Astrocyte (in vitro differentiated cells and primary cell): ENCODE measurements at regions not wholly inside any gene's neighbourhood (a gene's known extent, or its start where the extent isn't known, plus 50 kb on each side); places are given as distances from the start of the nearest gene placed in this dataset.
A peak's percentile ranks its signal among the peaks of the same experiment; 100 is the strongest.

Source experiments
- DNase-seq: peaks from one replicate; pipeline ENCODE4 v3.0.0-alpha.2; 2010; ENCODE audit warnings: low read depth
- FAIRE-seq: peaks from 2 replicates; lab custom pipeline; 2011; peaks lifted over from hg19 to GRCh38; lab: Jason Lieb, UNC
- H2AFZ ChIP-seq: 2 replicates; pipeline ENCODE4 v1.6.0; 2012; ENCODE audit warnings: low read depth, low read length, inconsistent platforms
- H3K27ac ChIP-seq: 2 replicates; pipeline ENCODE4 v1.5.1; 2011; ENCODE audit warnings: low read depth, low read length, inconsistent platforms
- H3K27me3 ChIP-seq: 2 replicates; pipeline ENCODE4 v1.6.0; 2011; ENCODE audit warnings: low read length, inconsistent platforms; ENCODE audit not compliant: insufficient read depth
- H3K36me3 ChIP-seq: 2 replicates; pipeline ENCODE4 v1.5.1; 2011; ENCODE audit warnings: low read length, inconsistent platforms; ENCODE audit not compliant: insufficient read depth
- H3K4me1 ChIP-seq: 2 replicates; pipeline ENCODE4 v1.5.1; 2011; ENCODE audit warnings: low read length, inconsistent platforms; ENCODE audit not compliant: insufficient read depth
- H3K4me2 ChIP-seq: 2 replicates; pipeline ENCODE4 v1.6.0; 2012; ENCODE audit warnings: low read length, inconsistent platforms
- H3K4me3 ChIP-seq: 2 replicates; pipeline ENCODE4 v1.5.1; 2011; ENCODE audit warnings: low read depth, mild to moderate bottlenecking, low read length, inconsistent platforms; ENCODE audit not compliant: insufficient read depth
- H3K79me2 ChIP-seq: 2 replicates; pipeline ENCODE4 v1.6.0; 2012; ENCODE audit warnings: mild to moderate bottlenecking, low read length, inconsistent platforms; ENCODE audit not compliant: insufficient read depth
- H3K9ac ChIP-seq: 2 replicates; pipeline ENCODE4 v1.6.0; 2012; ENCODE audit warnings: mild to moderate bottlenecking, low read length, inconsistent platforms
- H3K9me3 ChIP-seq: 2 replicates; pipeline ENCODE4 v1.5.1; 2012; ENCODE audit warnings: low read depth, mild to moderate bottlenecking, low read length, inconsistent platforms; ENCODE audit not compliant: insufficient read depth
- H4K20me1 ChIP-seq: 2 replicates; pipeline ENCODE4 v1.6.0; 2012; ENCODE audit warnings: low read length, inconsistent platforms; ENCODE audit not compliant: insufficient read depth
- H3K27ac Mint-ChIP-seq: one replicate; pipeline ENCODE4 v1.8.0; 2021; ENCODE audit warnings: mild to moderate bottlenecking, mixed read lengths; ENCODE audit not compliant: unreplicated experiment
- H3K27me3 Mint-ChIP-seq: one replicate; pipeline ENCODE4 v1.8.0; 2021; ENCODE audit warnings: low read depth, mixed read lengths; ENCODE audit not compliant: unreplicated experiment
- H3K36me3 Mint-ChIP-seq: one replicate; pipeline ENCODE4 v1.8.0; 2021; ENCODE audit warnings: low read depth, mixed read lengths; ENCODE audit not compliant: unreplicated experiment
- H3K4me1 Mint-ChIP-seq: one replicate; pipeline ENCODE4 v1.8.0; 2021; ENCODE audit warnings: low read depth, mixed read lengths; ENCODE audit not compliant: unreplicated experiment
- H3K4me3 Mint-ChIP-seq: one replicate; pipeline ENCODE4 v1.8.0; 2021; ENCODE audit warnings: mild to moderate bottlenecking, moderate library complexity, mixed read lengths; ENCODE audit not compliant: unreplicated experiment
- H3K9me3 Mint-ChIP-seq: one replicate; pipeline ENCODE4 v1.8.0; 2021; ENCODE audit warnings: mild to moderate bottlenecking, mixed read lengths; ENCODE audit not compliant: unreplicated experiment
- EZH2 ChIP-seq: IDR thresholded peaks from 2 replicates; pipeline ENCODE4 v1.6.1; 2012; ENCODE audit warnings: mild to moderate bottlenecking, low read length, inconsistent platforms; ENCODE audit not compliant: insufficient read depth
- TF ChIP-seq, protein P1 (sequence below): IDR thresholded peaks from 2 replicates; pipeline ENCODE4 v1.5.1; 2011; ENCODE audit warnings: low read depth, mild to moderate bottlenecking, inconsistent platforms, low read length, moderate library complexity; ENCODE audit not compliant: insufficient read depth

DNA sequence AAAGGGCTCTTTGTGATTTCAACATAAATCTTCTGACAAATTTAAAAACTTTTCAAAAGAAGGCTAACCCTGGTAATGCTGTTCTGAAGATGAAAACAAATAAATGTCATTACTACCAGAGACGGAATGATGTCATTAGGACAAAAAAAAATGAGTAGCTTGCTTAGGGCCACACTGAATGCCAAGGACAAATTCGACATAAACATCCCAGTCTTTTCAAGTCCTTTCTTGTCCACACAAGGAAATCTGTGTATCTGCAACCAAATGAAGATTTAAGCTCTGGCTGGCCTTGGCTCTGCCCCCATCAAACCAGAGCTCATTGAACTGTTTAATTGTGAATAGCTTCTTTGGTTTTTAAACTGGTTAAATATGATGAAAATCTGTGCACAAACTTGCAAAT lies 592.7 kb downstream of the TLE1 start:
- Histone ChIP-seq H3K27ac (no peak overlapping the region), H3K4me2 (no peak overlapping the region), H3K4me3 (no peak overlapping the region), H3K4me1 (no peaks in the 10 kb centered on the region), H3K36me3 (no peaks in the 10 kb centered on the region), H3K27me3 (no peaks in the 10 kb centered on the region), H4K20me1 (no peaks in the 10 kb centered on the region), H3K9me3 (no peaks in the 10 kb centered on the region), H3K9ac (no peak overlapping the region), H2AFZ (no peak overlapping the region), H3K79me2 (no peaks in the 10 kb centered on the region)
- no peaks in the 10 kb centered on the region for H3K36me3 Mint-ChIP-seq
- H3K4me1 Mint-ChIP-seq, result no peaks in the 10 kb centered on the region
- TF ChIP-seq, protein P1, sequence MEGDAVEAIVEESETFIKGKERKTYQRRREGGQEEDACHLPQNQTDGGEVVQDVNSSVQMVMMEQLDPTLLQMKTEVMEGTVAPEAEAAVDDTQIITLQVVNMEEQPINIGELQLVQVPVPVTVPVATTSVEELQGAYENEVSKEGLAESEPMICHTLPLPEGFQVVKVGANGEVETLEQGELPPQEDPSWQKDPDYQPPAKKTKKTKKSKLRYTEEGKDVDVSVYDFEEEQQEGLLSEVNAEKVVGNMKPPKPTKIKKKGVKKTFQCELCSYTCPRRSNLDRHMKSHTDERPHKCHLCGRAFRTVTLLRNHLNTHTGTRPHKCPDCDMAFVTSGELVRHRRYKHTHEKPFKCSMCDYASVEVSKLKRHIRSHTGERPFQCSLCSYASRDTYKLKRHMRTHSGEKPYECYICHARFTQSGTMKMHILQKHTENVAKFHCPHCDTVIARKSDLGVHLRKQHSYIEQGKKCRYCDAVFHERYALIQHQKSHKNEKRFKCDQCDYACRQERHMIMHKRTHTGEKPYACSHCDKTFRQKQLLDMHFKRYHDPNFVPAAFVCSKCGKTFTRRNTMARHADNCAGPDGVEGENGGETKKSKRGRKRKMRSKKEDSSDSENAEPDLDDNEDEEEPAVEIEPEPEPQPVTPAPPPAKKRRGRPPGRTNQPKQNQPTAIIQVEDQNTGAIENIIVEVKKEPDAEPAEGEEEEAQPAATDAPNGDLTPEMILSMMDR, result no peak
- no peak for TF ChIP-seq EZH2
- DNase-seq, result no peak
- no peak overlapping the region for H3K27ac Mint-ChIP-seq
- H3K4me3 Mint-ChIP-seq, result no peak overlapping the region
- no peak for FAIRE-seq
- H3K27me3 Mint-ChIP-seq, result no peaks in the 10 kb centered on the region
- peaks cover 2% of the 10 kb centered on the region for H3K9me3 Mint-ChIP-seq

- Mint-ChIP-seq H3K4me1 (no peaks in the 10 kb centered on the region), H3K9me3 (peaks cover 2% of the 10 kb centered on the region), H3K36me3 (no peaks in the 10 kb centered on the region), H3K27me3 (no peaks in the 10 kb centered on the region), H3K27ac (no peak overlapping the region), H3K4me3 (no peak overlapping the region)
- no peak for FAIRE-seq
- no peaks in the 10 kb centered on the region for H3K9me3 ChIP-seq
- no peak overlapping the region for H3K4me3 ChIP-seq
- no peaks in the 10 kb centered on the region for H3K79me2 ChIP-seq
- no peaks in the 10 kb centered on the region for H3K27me3 ChIP-seq
- no peak for DNase-seq
- no peak overlapping the region for H3K4me2 ChIP-seq
- no peak for TF ChIP-seq EZH2
- TF ChIP-seq, protein P1, result no peak
- no peak overlapping the region for H3K9ac ChIP-seq
- H3K27ac ChIP-seq, result no peak overlapping the region
- no peaks in the 10 kb centered on the region for H3K4me1 ChIP-seq
- no peaks in the 10 kb centered on the region for H4K20me1 ChIP-seq
- no peak overlapping the region for H2AFZ ChIP-seq
- H3K36me3 ChIP-seq, result no peaks in the 10 kb centered on the region
Measured at GRCh38 chr9:81092057-81092456, 597.3 kb downstream of the TLE1 start.

GRCh38 chr9:81088341-81088740 lies 601.0 kb downstream of the TLE1 start:
- DNase-seq, result no peak
- H3K4me1 ChIP-seq, result peaks cover 10% of the 10 kb centered on the region
- no peak overlapping the region for H2AFZ ChIP-seq
- H4K20me1 ChIP-seq, result no peaks in the 10 kb centered on the region
- Mint-ChIP-seq H3K4me1 (peaks cover 5% of the 10 kb centered on the region), H3K9me3 (peaks cover 2% of the 10 kb centered on the region), H3K27ac (no peak overlapping the region), H3K27me3 (no peaks in the 10 kb centered on the region), H3K4me3 (no peak overlapping the region), H3K36me3 (no peaks in the 10 kb centered on the region)
- no peak overlapping the region for H3K9ac ChIP-seq
- H3K4me2 ChIP-seq, result no peak overlapping the region
- no peaks in the 10 kb centered on the region for H3K9me3 ChIP-seq
- FAIRE-seq, result peak; percentile 65
- no peak overlapping the region for H3K27ac ChIP-seq
- H3K79me2 ChIP-seq, result no peaks in the 10 kb centered on the region
- TF ChIP-seq EZH2, result no peak
- TF ChIP-seq, protein P1, result no peak
- H3K36me3 ChIP-seq, result no peaks in the 10 kb centered on the region
- no peak overlapping the region for H3K4me3 ChIP-seq
- H3K27me3 ChIP-seq, result no peaks in the 10 kb centered on the region
